Erythroblast (primary cell): ENCODE measurements at regions not wholly inside any gene's neighbourhood (a gene's known extent, or its start where the extent isn't known, plus 50 kb on each side); places are given as distances from the start of the nearest gene placed in this dataset.

Source experiments
- GATA1 ChIP-seq: IDR thresholded peaks from 2 replicates; pipeline ENCODE4 v1.6.1; 2011; ENCODE audit warnings: low read depth, mild to moderate bottlenecking, control low read depth, low read length, moderate library complexity
- POLR2A ChIP-seq: IDR thresholded peaks from 2 replicates; pipeline ENCODE4 v1.6.1; 2011; ENCODE audit warnings: mild to moderate bottlenecking, low read length

DNA sequence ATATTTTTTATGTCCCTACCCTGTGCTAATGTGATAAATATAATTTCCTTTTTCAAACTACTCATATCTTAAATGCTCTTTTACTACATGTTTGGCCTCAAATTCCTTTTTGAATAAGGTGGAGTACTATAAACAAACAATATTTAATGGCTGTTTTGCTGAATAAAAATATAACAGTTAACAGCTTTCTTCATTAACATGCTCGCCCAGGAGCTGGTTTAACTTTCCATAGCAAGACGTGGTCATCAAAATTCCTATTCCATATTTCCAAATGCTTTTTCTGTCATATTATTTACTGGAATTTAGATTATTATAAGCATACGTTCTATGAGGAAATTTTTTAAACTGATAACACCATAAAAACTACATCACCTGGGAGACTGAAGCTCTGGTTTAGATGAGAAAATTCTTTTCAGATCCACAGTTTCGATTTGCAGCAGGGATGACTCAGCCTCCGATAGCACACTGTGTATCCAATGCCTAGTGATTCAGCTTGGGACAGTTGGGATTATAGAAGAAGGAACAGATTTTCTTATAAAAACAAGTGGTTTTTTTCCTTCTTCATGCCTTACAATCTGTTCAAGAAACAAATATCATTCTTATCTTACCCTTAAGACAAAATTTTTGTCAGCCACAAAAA is 129.1 kb downstream of the FBXO8 start:
- TF ChIP-seq POLR2A = no peak
- no peak for TF ChIP-seq GATA1
